ENCODE measurements at regions not wholly inside any gene's neighbourhood (a gene's known extent, or its start where the extent isn't known, plus 50 kb on each side); places are given as distances from the start of the nearest gene placed in this dataset.

GRCh38 chr5:1687301-1687970 lies 112.2 kb downstream of the MRPL36 start:
- in situ Hi-C loops (cut with HindIII; ENCODE audit: low sequenced_read_pairs) = no loop called here
- TF ChIP-seq CTCF (IDR thresholded peaks at IDR 0.05; ENCODE audit: low read depth, low read length) = no peak
- H3K4me3 ChIP-seq (ENCODE audit: low read depth, low read length) = no peak overlapping the region
- no peak for DNase-seq (ENCODE audit: low read depth, low spot score)

- H3K4me3 ChIP-seq (ENCODE audit: low read depth, low read length) = no peak overlapping the region
- TF ChIP-seq CTCF (IDR thresholded peaks at IDR 0.05; ENCODE audit: low read depth, low read length) = no peak
- no peak for DNase-seq (ENCODE audit: low read depth, low spot score)
- in situ Hi-C loops (cut with HindIII; ENCODE audit: low sequenced_read_pairs) = no loop called here
Observed at GRCh38 chr5:1686016-1686802, 113.4 kb downstream of the MRPL36 start.

- DNase-seq (ENCODE audit: low read depth, low spot score) = no peak
- no peak overlapping the region for H3K4me3 ChIP-seq (ENCODE audit: low read depth, low read length)
- in situ Hi-C loops (cut with HindIII; ENCODE audit: low sequenced_read_pairs) = no loop called here
- TF ChIP-seq CTCF (IDR thresholded peaks at IDR 0.05; ENCODE audit: low read depth, low read length) = no peak
Observed at GRCh38 chr5:1685066-1685465, 114.6 kb downstream of the MRPL36 start.

GRCh38 chr5:1681955-1682354 lies 117.7 kb downstream of the MRPL36 start:
- DNase-seq (ENCODE audit: low read depth, low spot score) = no peak
- TF ChIP-seq CTCF (IDR thresholded peaks at IDR 0.05; ENCODE audit: low read depth, low read length) = no peak
- in situ Hi-C loops (cut with HindIII; ENCODE audit: low sequenced_read_pairs) = no loop called here
- H3K4me3 ChIP-seq (ENCODE audit: low read depth, low read length) = no peak overlapping the region

GRCh38 chr5:1673042-1673677 lies 126.5 kb downstream of the MRPL36 start:
- no peak for TF ChIP-seq CTCF (IDR thresholded peaks at IDR 0.05; ENCODE audit: low read depth, low read length)
- in situ Hi-C loops (cut with HindIII; ENCODE audit: low sequenced_read_pairs) = loop anchor here (10.0 kb wide), 1 partner anchor 492 kb away; no protein-coding TSS in a partner anchor
- no peak for DNase-seq (ENCODE audit: low read depth, low spot score)

GRCh38 chr5:1672396-1672795 lies 127.2 kb downstream of the MRPL36 start:
- TF ChIP-seq CTCF (IDR thresholded peaks at IDR 0.05; ENCODE audit: low read depth, low read length) = no peak
- no peak for DNase-seq (ENCODE audit: low read depth, low spot score)
- no peak overlapping the region for H3K4me3 ChIP-seq (ENCODE audit: low read depth, low read length)
- in situ Hi-C loops (cut with HindIII; ENCODE audit: low sequenced_read_pairs) = loop anchor here (10.0 kb wide), 1 partner anchor 492 kb away; no protein-coding TSS in a partner anchor

More at GRCh38 chr5:1673042-1673677, 126.5 kb downstream of the MRPL36 start:
- H3K4me3 ChIP-seq (ENCODE audit: low read depth, low read length) = no peak overlapping the region
